GM23338 (cell line): ENCODE measurements at regions not wholly inside any gene's neighbourhood (a gene's known extent, or its start where the extent isn't known, plus 50 kb on each side); places are given as distances from the start of the nearest gene placed in this dataset.

ENCODE experiments used
- ATAC-seq: fragments of 200-7000 bp; cut with Tn5 transposase; 3 replicates; pipeline ENCODE4 v1.9.1; 2020
- DNase-seq: peaks from one replicate; pipeline ENCODE4 v3.0.0-alpha.2; 2015; ENCODE audit warnings: low spot score
- H2AFZ ChIP-seq: fragments of 200-600 bp; sonication (generic); 2 replicates; pipeline ENCODE4 v1.8.0; 2016; ENCODE audit warnings: antibody characterized with exemption, mild to moderate bottlenecking, moderate library complexity
- H3F3A ChIP-seq: fragments of 200-600 bp; sonication (generic); replicated peaks from 2 replicates; pipeline ENCODE4 v1.8.0; 2017; ENCODE audit warnings: antibody characterized with exemption, mixed run types, low read depth
- H3K27ac ChIP-seq: fragments of 200-600 bp; sonication (generic); 2 replicates; pipeline ENCODE4 v1.6.1; 2016; ENCODE audit warnings: low read depth
- H3K27me3 ChIP-seq: fragments of 200-600 bp; sonication (generic); 2 replicates; pipeline ENCODE4 v1.8.0; 2016; ENCODE audit warnings: mild to moderate bottlenecking, mixed run types, moderate library complexity; ENCODE audit not compliant: insufficient read depth
- H3K36me3 ChIP-seq: fragments of 200-600 bp; sonication (generic); 2 replicates; pipeline ENCODE4 v1.8.0; 2016; ENCODE audit warnings: mild to moderate bottlenecking; ENCODE audit not compliant: insufficient read depth
- H3K4me1 ChIP-seq: fragments of 200-600 bp; sonication (generic); 2 replicates; pipeline ENCODE4 v1.8.0; 2016; ENCODE audit warnings: mild to moderate bottlenecking, moderate library complexity; ENCODE audit not compliant: insufficient read depth
- H3K4me2 ChIP-seq: fragments of 200-600 bp; sonication (generic); 2 replicates; pipeline ENCODE4 v1.7.1; 2017; ENCODE audit warnings: mixed run types
- H3K4me3 ChIP-seq: fragments of 200-600 bp; sonication (generic); 2 replicates; pipeline ENCODE4 v1.6.1; 2016; ENCODE audit warnings: mixed run types
- H3K79me2 ChIP-seq: fragments of 200-600 bp; sonication (generic); replicated peaks from 2 replicates; pipeline ENCODE4 v1.8.0; 2017; ENCODE audit warnings: mild to moderate bottlenecking; ENCODE audit not compliant: insufficient read depth
- H3K9me2 ChIP-seq: fragments of 200-600 bp; sonication (generic); 2 replicates; pipeline ENCODE4 v1.8.0; 2017; ENCODE audit not compliant: insufficient read depth
- H4K20me1 ChIP-seq: fragments of 200-600 bp; sonication (generic); replicated peaks from 2 replicates; pipeline ENCODE4 v1.8.0; 2017; ENCODE audit warnings: mild to moderate bottlenecking; ENCODE audit not compliant: insufficient read depth
- H3K27ac Mint-ChIP-seq: 2 replicates; pipeline ENCODE4 v1.8.0; 2020; ENCODE audit warnings: inconsistent platforms, mild to moderate bottlenecking, moderate library complexity, mixed read lengths
- H3K27me3 Mint-ChIP-seq: 3 replicates; pipeline ENCODE4 v1.8.0; 2022; ENCODE audit warnings: low read depth, mild to moderate bottlenecking, moderate library complexity, mixed read lengths, inconsistent platforms; ENCODE audit not compliant: insufficient read depth, poor library complexity
- H3K36me3 Mint-ChIP-seq: 3 replicates; pipeline ENCODE4 v1.8.0; 2021; ENCODE audit warnings: low read depth, mild to moderate bottlenecking, inconsistent platforms, moderate library complexity, mixed read lengths
- H3K4me1 Mint-ChIP-seq: 3 replicates; pipeline ENCODE4 v1.8.0; 2020; ENCODE audit warnings: mild to moderate bottlenecking, inconsistent platforms, mixed read lengths
- H3K4me3 Mint-ChIP-seq: 3 replicates; pipeline ENCODE4 v1.8.0; 2021; ENCODE audit warnings: moderate library complexity, mild to moderate bottlenecking, inconsistent platforms, mixed read lengths
- H3K9me3 Mint-ChIP-seq: 3 replicates; pipeline ENCODE4 v1.8.0; 2020; ENCODE audit warnings: moderate library complexity, mild to moderate bottlenecking, inconsistent platforms, mixed read lengths
- CREB1 ChIP-seq: fragments of 250-450 bp; sonication (Bioruptor Pico); IDR thresholded peaks from 2 replicates; pipeline ENCODE4 v1.5.0; 2020; ENCODE audit warnings: low read depth, mild to moderate bottlenecking, moderate library complexity
- EZH2 ChIP-seq: fragments of 200-600 bp; sonication (generic); IDR thresholded peaks from one replicate; pipeline ENCODE4 v1.8.0; 2017; ENCODE audit warnings: antibody characterized with exemption, mild to moderate bottlenecking, low read depth; ENCODE audit not compliant: unreplicated experiment
- EZH2phosphoT487 ChIP-seq: fragments of 200-600 bp; sonication (generic); IDR thresholded peaks from one replicate; pipeline ENCODE4 v1.8.1; 2018; ENCODE audit warnings: antibody characterized with exemption; ENCODE audit not compliant: unreplicated experiment
- JUNB ChIP-seq: IDR thresholded peaks from one replicate; pipeline ENCODE4 v1.6.1; 2016; ENCODE audit warnings: antibody characterized with exemption; ENCODE audit not compliant: unreplicated experiment
- NANOG ChIP-seq: IDR thresholded peaks from 2 replicates; pipeline ENCODE4 v1.6.1; 2016; ENCODE audit warnings: antibody characterized with exemption, borderline replicate concordance
- POLR2AphosphoS5 ChIP-seq: IDR thresholded peaks from 2 replicates; pipeline ENCODE4 v1.6.1; 2016; ENCODE audit warnings: antibody characterized with exemption, low read depth
- STAT1 ChIP-seq: IDR thresholded peaks from one replicate; pipeline ENCODE4 v1.6.1; 2016; ENCODE audit warnings: antibody characterized with exemption; ENCODE audit not compliant: unreplicated experiment
- ZNF114 ChIP-seq: fragments of 250-450 bp; sonication (Bioruptor Pico); IDR thresholded peaks from 2 replicates; pipeline ENCODE4 v1.5.0; 2020; ENCODE audit warnings: mild to moderate bottlenecking, moderate library complexity
- ZNF331 ChIP-seq: fragments of 250-450 bp; sonication (Bioruptor Pico); IDR thresholded peaks from 2 replicates; pipeline ENCODE4 v1.5.0; 2020; ENCODE audit warnings: low read depth, mild to moderate bottlenecking, moderate library complexity
- TF ChIP-seq, protein P1 (sequence below), 2 experiments: fragments of 200-600 bp in 1 of 2; sonication (generic) in 1 of 2; conservative IDR thresholded peaks; 2 replicates each; pipeline versions ENCODE4 v1.5.1 to v1.6.1; 2016 to 2017; ENCODE audit warnings: antibody characterized with exemption in 2 of 2, low read depth in 2 of 2, mild to moderate bottlenecking in 2 of 2, moderate library complexity in 1 of 2
- TF ChIP-seq, protein P2 (sequence below): IDR thresholded peaks from 2 replicates; pipeline ENCODE4 v1.6.1; 2016; ENCODE audit warnings: antibody characterized with exemption
- TF ChIP-seq, protein P3 (sequence below): IDR thresholded peaks from one replicate; pipeline ENCODE4 v1.6.1; 2018; ENCODE audit warnings: antibody characterized with exemption; ENCODE audit not compliant: unreplicated experiment
- TF ChIP-seq, protein P4 (sequence below): fragments of 250-450 bp; sonication (Bioruptor Pico); IDR thresholded peaks from 2 replicates; pipeline ENCODE4 v1.5.0; 2020; ENCODE audit warnings: mild to moderate bottlenecking, moderate library complexity

DNA sequence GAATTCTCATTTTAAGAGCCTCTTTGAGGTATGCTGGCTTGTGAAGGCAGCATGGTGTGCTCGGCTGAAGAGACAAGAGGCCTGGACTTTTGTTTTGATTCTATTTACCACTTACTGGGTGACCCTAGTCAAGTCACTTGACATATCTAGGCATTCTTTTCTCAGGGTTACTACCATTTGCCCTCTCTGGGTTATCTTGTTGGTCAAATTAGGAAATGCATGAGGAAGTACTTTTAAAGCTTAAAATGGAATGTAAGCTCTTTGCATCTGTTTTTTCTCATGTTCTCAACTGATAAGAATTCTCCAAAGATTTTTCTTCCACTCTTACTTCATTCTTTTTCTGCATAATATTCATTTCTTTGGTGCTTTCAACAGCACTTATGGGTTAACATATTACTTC, 173.1 kb downstream of the PLK2 start:
- Histone ChIP-seq H2AFZ (no peak overlapping the region), H3K4me3 (no peak overlapping the region), H3K36me3 (no peaks in the 10 kb centered on the region), H3K27me3 (no peaks in the 10 kb centered on the region), H3K79me2 (no peaks in the 10 kb centered on the region), H3K9me2 (no peaks in the 10 kb centered on the region), H3K4me2 (no peak overlapping the region), H3K4me1 (no peaks in the 10 kb centered on the region), H4K20me1 (no peaks in the 10 kb centered on the region), H3K27ac (no peak overlapping the region), H3F3A (no peaks in the 10 kb centered on the region)
- Mint-ChIP-seq H3K27ac (no peak overlapping the region), H3K4me3 (no peak overlapping the region), H3K27me3 (peaks cover 6% of the 10 kb centered on the region), H3K9me3 (peaks cover 9% of the 10 kb centered on the region), H3K4me1 (no peaks in the 10 kb centered on the region), H3K36me3 (peaks cover 9% of the 10 kb centered on the region; the same call in 2 of the 3 replicates)
- TF ChIP-seq, protein P1, sequence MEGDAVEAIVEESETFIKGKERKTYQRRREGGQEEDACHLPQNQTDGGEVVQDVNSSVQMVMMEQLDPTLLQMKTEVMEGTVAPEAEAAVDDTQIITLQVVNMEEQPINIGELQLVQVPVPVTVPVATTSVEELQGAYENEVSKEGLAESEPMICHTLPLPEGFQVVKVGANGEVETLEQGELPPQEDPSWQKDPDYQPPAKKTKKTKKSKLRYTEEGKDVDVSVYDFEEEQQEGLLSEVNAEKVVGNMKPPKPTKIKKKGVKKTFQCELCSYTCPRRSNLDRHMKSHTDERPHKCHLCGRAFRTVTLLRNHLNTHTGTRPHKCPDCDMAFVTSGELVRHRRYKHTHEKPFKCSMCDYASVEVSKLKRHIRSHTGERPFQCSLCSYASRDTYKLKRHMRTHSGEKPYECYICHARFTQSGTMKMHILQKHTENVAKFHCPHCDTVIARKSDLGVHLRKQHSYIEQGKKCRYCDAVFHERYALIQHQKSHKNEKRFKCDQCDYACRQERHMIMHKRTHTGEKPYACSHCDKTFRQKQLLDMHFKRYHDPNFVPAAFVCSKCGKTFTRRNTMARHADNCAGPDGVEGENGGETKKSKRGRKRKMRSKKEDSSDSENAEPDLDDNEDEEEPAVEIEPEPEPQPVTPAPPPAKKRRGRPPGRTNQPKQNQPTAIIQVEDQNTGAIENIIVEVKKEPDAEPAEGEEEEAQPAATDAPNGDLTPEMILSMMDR (conservative IDR thresholded peaks at IDR 0.05; ENCODE audit: low read depth in 2 of 2): no peak
- TF ChIP-seq NANOG (no peak), EZH2phosphoT487 (no peak), ZNF114 (no peak), ZNF331 (CRISPR knock-in tag) (no peak), EZH2 (no peak), CREB1 (no peak), JUNB (no peak), POLR2AphosphoS5 (no peak), STAT1 (no peak)
- TF ChIP-seq, protein P2, sequence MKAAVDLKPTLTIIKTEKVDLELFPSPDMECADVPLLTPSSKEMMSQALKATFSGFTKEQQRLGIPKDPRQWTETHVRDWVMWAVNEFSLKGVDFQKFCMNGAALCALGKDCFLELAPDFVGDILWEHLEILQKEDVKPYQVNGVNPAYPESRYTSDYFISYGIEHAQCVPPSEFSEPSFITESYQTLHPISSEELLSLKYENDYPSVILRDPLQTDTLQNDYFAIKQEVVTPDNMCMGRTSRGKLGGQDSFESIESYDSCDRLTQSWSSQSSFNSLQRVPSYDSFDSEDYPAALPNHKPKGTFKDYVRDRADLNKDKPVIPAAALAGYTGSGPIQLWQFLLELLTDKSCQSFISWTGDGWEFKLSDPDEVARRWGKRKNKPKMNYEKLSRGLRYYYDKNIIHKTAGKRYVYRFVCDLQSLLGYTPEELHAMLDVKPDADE: no peak
- TF ChIP-seq, protein P3, sequence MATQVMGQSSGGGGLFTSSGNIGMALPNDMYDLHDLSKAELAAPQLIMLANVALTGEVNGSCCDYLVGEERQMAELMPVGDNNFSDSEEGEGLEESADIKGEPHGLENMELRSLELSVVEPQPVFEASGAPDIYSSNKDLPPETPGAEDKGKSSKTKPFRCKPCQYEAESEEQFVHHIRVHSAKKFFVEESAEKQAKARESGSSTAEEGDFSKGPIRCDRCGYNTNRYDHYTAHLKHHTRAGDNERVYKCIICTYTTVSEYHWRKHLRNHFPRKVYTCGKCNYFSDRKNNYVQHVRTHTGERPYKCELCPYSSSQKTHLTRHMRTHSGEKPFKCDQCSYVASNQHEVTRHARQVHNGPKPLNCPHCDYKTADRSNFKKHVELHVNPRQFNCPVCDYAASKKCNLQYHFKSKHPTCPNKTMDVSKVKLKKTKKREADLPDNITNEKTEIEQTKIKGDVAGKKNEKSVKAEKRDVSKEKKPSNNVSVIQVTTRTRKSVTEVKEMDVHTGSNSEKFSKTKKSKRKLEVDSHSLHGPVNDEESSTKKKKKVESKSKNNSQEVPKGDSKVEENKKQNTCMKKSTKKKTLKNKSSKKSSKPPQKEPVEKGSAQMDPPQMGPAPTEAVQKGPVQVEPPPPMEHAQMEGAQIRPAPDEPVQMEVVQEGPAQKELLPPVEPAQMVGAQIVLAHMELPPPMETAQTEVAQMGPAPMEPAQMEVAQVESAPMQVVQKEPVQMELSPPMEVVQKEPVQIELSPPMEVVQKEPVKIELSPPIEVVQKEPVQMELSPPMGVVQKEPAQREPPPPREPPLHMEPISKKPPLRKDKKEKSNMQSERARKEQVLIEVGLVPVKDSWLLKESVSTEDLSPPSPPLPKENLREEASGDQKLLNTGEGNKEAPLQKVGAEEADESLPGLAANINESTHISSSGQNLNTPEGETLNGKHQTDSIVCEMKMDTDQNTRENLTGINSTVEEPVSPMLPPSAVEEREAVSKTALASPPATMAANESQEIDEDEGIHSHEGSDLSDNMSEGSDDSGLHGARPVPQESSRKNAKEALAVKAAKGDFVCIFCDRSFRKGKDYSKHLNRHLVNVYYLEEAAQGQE: no peak
- TF ChIP-seq, protein P4, sequence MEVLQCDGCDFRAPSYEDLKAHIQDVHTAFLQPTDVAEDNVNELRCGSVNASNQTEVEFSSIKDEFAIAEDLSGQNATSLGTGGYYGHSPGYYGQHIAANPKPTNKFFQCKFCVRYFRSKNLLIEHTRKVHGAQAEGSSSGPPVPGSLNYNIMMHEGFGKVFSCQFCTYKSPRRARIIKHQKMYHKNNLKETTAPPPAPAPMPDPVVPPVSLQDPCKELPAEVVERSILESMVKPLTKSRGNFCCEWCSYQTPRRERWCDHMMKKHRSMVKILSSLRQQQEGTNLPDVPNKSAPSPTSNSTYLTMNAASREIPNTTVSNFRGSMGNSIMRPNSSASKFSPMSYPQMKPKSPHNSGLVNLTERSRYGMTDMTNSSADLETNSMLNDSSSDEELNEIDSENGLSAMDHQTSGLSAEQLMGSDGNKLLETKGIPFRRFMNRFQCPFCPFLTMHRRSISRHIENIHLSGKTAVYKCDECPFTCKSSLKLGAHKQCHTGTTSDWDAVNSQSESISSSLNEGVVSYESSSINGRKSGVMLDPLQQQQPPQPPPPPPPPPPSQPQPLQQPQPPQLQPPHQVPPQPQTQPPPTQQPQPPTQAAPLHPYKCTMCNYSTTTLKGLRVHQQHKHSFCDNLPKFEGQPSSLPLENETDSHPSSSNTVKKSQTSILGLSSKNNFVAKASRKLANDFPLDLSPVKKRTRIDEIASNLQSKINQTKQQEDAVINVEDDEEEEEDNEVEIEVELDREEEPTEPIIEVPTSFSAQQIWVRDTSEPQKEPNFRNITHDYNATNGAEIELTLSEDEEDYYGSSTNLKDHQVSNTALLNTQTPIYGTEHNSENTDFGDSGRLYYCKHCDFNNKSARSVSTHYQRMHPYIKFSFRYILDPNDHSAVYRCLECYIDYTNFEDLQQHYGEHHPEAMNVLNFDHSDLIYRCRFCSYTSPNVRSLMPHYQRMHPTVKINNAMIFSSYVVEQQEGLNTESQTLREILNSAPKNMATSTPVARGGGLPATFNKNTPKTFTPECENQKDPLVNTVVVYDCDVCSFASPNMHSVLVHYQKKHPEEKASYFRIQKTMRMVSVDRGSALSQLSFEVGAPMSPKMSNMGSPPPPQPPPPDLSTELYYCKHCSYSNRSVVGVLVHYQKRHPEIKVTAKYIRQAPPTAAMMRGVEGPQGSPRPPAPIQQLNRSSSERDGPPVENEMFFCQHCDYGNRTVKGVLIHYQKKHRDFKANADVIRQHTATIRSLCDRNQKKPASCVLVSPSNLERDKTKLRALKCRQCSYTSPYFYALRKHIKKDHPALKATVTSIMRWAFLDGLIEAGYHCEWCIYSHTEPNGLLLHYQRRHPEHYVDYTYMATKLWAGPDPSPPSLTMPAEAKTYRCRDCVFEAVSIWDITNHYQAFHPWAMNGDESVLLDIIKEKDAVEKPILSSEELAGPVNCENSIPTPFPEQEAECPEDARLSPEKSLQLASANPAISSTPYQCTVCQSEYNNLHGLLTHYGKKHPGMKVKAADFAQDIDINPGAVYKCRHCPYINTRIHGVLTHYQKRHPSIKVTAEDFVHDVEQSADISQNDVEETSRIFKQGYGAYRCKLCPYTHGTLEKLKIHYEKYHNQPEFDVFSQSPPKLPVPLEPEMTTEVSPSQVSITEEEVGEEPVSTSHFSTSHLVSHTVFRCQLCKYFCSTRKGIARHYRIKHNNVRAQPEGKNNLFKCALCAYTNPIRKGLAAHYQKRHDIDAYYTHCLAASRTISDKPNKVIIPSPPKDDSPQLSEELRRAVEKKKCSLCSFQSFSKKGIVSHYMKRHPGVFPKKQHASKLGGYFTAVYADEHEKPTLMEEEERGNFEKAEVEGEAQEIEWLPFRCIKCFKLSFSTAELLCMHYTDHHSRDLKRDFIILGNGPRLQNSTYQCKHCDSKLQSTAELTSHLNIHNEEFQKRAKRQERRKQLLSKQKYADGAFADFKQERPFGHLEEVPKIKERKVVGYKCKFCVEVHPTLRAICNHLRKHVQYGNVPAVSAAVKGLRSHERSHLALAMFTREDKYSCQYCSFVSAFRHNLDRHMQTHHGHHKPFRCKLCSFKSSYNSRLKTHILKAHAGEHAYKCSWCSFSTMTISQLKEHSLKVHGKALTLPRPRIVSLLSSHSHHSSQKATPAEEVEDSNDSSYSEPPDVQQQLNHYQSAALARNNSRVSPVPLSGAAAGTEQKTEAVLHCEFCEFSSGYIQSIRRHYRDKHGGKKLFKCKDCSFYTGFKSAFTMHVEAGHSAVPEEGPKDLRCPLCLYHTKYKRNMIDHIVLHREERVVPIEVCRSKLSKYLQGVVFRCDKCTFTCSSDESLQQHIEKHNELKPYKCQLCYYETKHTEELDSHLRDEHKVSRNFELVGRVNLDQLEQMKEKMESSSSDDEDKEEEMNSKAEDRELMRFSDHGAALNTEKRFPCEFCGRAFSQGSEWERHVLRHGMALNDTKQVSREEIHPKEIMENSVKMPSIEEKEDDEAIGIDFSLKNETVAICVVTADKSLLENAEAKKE (CRISPR knock-in tag): no peak
- DNase-seq: no peak
- ATAC-seq: no peak
